KMS-11 (cell line): ENCODE measurements at regions not wholly inside any gene's neighbourhood (a gene's known extent, or its start where the extent isn't known, plus 50 kb on each side); places are given as distances from the start of the nearest gene placed in this dataset.

Experiments
- H2AFZ ChIP-seq: fragments of 200-600 bp; sonication (generic); 2 replicates; pipeline ENCODE4 v1.6.1; 2016; ENCODE audit warnings: antibody characterized with exemption, mixed run types, low read depth
- H3K27ac ChIP-seq: fragments of 200-600 bp; sonication (generic); 2 replicates; pipeline ENCODE4 v1.6.1; 2016; ENCODE audit warnings: mild to moderate bottlenecking, mixed run types
- H3K27me3 ChIP-seq: fragments of 200-600 bp; sonication (generic); 2 replicates; pipeline ENCODE4 v1.6.1; 2017; ENCODE audit warnings: mild to moderate bottlenecking, low read depth, mixed run types, moderate library complexity; ENCODE audit not compliant: insufficient read depth
- H3K36me3 ChIP-seq: fragments of 200-600 bp; sonication (generic); 2 replicates; pipeline ENCODE4 v1.6.1; 2017; ENCODE audit warnings: mild to moderate bottlenecking, mixed run types; ENCODE audit not compliant: insufficient read depth
- H3K4me1 ChIP-seq: fragments of 200-600 bp; sonication (generic); 2 replicates; pipeline ENCODE4 v1.6.1; 2016; ENCODE audit warnings: mild to moderate bottlenecking, low read depth, mixed run types; ENCODE audit not compliant: poor library complexity, severe bottlenecking
- H3K4me2 ChIP-seq: fragments of 200-600 bp; sonication (generic); 2 replicates; pipeline ENCODE4 v1.7.0; 2016; ENCODE audit warnings: mild to moderate bottlenecking, mixed run types
- H3K4me3 ChIP-seq: fragments of 200-600 bp; sonication (generic); IDR thresholded peaks from 2 replicates; pipeline ENCODE4 v1.6.1; 2017; ENCODE audit warnings: low read depth, low read length, mixed read lengths; ENCODE audit not compliant: insufficient read depth
- H3K79me2 ChIP-seq: fragments of 200-600 bp; sonication (generic); 2 replicates; pipeline ENCODE4 v1.6.1; 2016; ENCODE audit warnings: low read depth, mixed run types; ENCODE audit not compliant: insufficient read depth
- H3K9ac ChIP-seq: fragments of 200-600 bp; sonication (generic); 2 replicates; pipeline ENCODE4 v1.6.1; 2016; ENCODE audit warnings: mild to moderate bottlenecking, mixed run types
- H4K20me1 ChIP-seq: fragments of 200-600 bp; sonication (generic); 2 replicates; pipeline ENCODE4 v1.6.1; 2016; ENCODE audit warnings: mild to moderate bottlenecking, mixed run types; ENCODE audit not compliant: insufficient read depth
- TF ChIP-seq, protein P1 (sequence below): fragments of 200-600 bp; sonication (generic); conservative IDR thresholded peaks from 2 replicates; pipeline ENCODE4 v1.6.1; 2017; ENCODE audit warnings: low read depth, mild to moderate bottlenecking, antibody characterized with exemption, low read length, moderate library complexity, mixed read lengths

DNA sequence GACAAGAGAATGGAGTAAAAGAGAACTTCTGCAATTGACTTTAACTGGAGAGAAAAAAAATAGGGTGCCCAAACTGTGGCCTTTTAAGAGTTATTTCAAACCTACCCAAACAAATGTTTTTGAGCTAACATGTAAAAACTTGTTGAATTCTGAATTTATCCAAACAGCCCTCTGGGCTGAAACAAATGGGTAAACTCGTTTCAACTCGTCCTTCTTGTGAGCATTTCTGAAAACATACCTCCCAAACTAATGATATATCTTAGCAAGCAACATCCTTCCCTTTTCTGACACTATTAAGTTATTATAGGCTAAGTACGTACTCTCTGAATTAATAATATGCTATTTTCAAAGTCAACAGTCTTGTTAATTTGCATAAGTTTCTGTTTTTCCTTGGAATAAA lies 793.0 kb upstream of the ACVR2A start:
- no peak overlapping the region for H3K9ac ChIP-seq
- H3K36me3 ChIP-seq = no peaks in the 10 kb centered on the region
- H3K27ac ChIP-seq = no peak overlapping the region
- no peak overlapping the region for H2AFZ ChIP-seq
- H3K4me1 ChIP-seq = no peaks in the 10 kb centered on the region
- H3K4me3 ChIP-seq = no peak overlapping the region
- no peak overlapping the region for H3K4me2 ChIP-seq
- H3K79me2 ChIP-seq = no peaks in the 10 kb centered on the region
- no peaks in the 10 kb centered on the region for H4K20me1 ChIP-seq
- H3K27me3 ChIP-seq = no peaks in the 10 kb centered on the region
- TF ChIP-seq, protein P1, sequence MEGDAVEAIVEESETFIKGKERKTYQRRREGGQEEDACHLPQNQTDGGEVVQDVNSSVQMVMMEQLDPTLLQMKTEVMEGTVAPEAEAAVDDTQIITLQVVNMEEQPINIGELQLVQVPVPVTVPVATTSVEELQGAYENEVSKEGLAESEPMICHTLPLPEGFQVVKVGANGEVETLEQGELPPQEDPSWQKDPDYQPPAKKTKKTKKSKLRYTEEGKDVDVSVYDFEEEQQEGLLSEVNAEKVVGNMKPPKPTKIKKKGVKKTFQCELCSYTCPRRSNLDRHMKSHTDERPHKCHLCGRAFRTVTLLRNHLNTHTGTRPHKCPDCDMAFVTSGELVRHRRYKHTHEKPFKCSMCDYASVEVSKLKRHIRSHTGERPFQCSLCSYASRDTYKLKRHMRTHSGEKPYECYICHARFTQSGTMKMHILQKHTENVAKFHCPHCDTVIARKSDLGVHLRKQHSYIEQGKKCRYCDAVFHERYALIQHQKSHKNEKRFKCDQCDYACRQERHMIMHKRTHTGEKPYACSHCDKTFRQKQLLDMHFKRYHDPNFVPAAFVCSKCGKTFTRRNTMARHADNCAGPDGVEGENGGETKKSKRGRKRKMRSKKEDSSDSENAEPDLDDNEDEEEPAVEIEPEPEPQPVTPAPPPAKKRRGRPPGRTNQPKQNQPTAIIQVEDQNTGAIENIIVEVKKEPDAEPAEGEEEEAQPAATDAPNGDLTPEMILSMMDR = no peak

DNA sequence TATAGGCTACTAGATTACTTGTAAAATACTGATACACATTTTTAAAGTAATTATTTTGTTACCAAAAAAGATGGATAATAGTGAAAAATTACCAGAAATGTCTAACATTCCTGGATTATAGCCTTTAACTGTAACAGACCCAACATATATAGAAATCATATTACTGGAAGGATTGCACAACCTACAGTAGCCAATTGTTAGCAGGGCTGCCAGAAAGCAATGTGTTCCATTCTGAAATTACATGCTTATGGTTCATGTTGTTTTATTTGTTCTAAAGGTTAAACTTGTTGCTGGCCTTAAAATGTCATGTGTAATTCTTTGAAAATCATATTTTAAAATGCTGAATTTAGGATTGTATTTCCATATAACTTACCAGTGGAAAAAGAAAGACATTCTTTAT lies 793.6 kb upstream of the ACVR2A start:
- TF ChIP-seq, protein P1 = no peak
- Histone ChIP-seq H3K4me1 (no peaks in the 10 kb centered on the region), H3K36me3 (no peaks in the 10 kb centered on the region), H3K4me2 (no peak overlapping the region), H2AFZ (no peak overlapping the region), H3K27me3 (no peaks in the 10 kb centered on the region), H3K4me3 (no peak overlapping the region), H3K27ac (no peak overlapping the region), H3K9ac (no peak overlapping the region), H4K20me1 (no peaks in the 10 kb centered on the region), H3K79me2 (no peaks in the 10 kb centered on the region)

DNA sequence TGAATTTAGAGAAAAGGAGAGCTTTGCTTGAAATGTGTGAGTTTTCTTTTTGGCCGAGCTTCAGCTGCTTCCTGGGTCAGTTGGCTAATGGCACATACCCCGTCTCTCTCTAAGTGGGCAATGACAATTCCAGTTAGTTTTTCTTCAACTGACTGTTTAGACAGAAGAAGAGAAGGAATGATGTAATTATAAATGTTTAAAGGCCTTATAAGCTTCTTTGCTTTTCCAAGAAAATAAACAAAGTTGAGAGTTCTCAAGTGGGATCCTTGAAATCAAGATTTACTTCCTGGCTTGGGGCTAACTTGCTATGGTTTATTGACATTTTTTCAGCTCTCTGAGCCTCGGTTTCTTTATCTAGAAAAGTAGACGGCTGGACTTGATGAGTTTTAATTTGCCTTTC lies 794.9 kb upstream of the ACVR2A start:
- TF ChIP-seq, protein P1 = no peak
- Histone ChIP-seq H3K36me3 (no peaks in the 10 kb centered on the region), H2AFZ (no peak overlapping the region), H3K27ac (no peak overlapping the region), H3K4me1 (no peaks in the 10 kb centered on the region), H4K20me1 (no peaks in the 10 kb centered on the region), H3K4me3 (no peak overlapping the region), H3K79me2 (no peaks in the 10 kb centered on the region), H3K4me2 (no peak overlapping the region), H3K9ac (no peak overlapping the region), H3K27me3 (no peaks in the 10 kb centered on the region)

DNA sequence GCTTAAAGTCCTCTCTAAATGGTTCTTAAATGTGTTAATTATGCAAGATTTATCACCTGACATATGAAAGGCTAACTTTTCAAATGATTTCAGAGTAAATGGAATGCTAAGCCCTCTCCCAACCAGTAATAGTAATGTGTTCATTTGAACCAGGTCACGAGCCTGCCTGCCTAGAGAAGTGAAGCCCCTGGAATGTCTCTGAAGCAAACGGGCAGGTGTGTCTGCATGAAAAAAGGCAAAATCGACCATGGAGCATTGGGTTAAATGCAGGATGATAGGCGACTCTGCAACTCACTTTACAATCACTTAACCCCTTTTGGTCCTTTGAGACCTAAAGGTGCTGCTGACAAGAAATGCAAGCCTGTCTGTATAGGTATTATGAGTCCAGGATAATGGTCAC lies 798.4 kb upstream of the ACVR2A start:
- H3K36me3 ChIP-seq = no peaks in the 10 kb centered on the region
- H3K27ac ChIP-seq = no peak overlapping the region
- H3K4me2 ChIP-seq = no peak overlapping the region
- no peaks in the 10 kb centered on the region for H3K79me2 ChIP-seq
- H2AFZ ChIP-seq = no peak overlapping the region
- no peaks in the 10 kb centered on the region for H4K20me1 ChIP-seq
- no peaks in the 10 kb centered on the region for H3K27me3 ChIP-seq
- TF ChIP-seq, protein P1 = no peak
- no peak overlapping the region for H3K9ac ChIP-seq
- H3K4me1 ChIP-seq = no peaks in the 10 kb centered on the region
- H3K4me3 ChIP-seq = no peak overlapping the region
